Non-pigmented ciliary epithelial cell (primary cell): ENCODE measurements at regions not wholly inside any gene's neighbourhood (a gene's known extent, or its start where the extent isn't known, plus 50 kb on each side); places are given as distances from the start of the nearest gene placed in this dataset.

Experiments used
- DNase-seq: peaks from one replicate; pipeline ENCODE4 v3.0.0-alpha.2; 2010; ENCODE audit warnings: low read depth

DNA sequence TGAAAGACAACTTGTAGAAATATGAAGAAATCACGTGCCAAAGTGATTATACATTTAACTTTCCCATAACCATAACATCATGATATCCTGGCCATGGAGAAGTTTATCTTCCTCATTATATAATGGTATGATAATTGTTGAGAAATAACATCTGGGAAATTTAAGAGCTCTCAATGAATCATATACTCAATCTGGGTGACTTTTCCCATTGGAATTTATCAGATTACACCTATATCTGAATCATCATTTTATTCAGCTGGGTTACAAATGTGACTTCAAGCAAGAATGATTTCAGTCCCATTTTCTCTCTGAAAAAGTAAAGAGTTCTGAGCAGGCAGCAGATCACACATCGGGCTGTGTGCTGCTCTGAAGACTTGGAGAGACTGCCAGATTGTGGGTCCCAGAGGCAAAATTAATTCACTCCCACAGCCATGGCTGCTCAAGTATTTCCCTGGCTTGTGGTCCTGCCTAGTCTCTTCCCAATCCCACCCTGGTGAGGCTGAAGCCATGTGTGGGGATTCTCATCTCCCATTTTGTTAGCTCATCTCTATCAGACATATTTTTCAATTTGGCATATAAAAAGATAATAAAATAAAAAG is 278.0 kb downstream of the MRPL39 start:
- DNase-seq = peak; percentile 69

DNA sequence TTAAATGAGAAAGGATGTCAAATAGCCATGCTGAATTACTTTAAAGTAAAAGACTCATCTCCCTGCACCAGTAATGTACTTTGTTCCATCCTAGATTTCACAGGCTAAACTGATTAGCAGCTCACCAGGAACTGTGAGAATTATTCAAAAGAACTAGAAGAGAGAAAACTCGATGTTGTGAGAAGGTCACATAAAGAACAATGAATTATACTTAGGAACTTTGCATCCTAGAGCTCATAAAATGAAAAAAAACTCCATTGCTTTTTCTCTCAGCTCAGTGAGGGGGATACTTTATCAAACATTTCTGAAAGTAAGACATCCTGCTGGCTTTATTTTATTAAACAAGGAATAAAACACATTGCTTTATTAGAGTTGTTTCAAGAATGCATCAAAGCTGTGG is 278.5 kb downstream of the MRPL39 start:
- DNase-seq = no peak

DNA sequence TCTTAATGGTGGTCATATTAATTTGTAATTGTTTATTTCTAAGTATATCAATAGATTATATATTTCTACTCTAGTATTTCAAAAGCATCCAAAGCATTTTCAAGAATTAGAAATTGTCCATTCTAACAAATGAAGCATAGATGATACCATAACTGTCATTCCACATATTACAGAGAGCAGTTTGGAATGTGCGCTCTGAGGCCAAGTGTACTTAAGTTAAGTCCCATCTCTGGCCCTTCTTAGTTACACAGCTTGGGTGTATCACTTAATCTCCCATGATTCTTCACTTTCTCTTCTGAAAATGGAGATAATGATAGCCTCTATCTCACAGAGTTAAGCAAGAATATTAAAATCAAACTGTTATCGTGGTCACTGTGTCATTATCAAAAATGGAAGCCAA is 281.1 kb downstream of the MRPL39 start:
- no peak for DNase-seq

DNA sequence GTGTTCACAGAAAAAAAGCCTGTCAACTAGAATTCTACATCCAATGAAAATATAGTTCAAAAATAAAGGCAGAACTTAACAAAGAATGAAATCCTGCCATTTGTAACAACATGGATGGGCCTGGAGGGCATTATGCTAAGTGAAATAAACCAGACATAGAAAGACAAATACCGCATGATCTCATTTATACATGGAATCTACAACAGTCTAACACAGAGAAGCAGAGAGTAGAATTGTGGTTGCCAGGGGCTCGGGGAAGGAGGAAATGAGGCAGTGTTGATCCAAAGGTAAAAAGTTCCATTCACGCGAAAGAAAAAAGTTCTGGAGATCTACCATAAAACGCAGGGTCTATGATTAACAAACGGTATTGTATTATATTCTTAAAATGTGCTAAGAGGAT is 282.6 kb downstream of the MRPL39 start:
- no peak for DNase-seq

DNA sequence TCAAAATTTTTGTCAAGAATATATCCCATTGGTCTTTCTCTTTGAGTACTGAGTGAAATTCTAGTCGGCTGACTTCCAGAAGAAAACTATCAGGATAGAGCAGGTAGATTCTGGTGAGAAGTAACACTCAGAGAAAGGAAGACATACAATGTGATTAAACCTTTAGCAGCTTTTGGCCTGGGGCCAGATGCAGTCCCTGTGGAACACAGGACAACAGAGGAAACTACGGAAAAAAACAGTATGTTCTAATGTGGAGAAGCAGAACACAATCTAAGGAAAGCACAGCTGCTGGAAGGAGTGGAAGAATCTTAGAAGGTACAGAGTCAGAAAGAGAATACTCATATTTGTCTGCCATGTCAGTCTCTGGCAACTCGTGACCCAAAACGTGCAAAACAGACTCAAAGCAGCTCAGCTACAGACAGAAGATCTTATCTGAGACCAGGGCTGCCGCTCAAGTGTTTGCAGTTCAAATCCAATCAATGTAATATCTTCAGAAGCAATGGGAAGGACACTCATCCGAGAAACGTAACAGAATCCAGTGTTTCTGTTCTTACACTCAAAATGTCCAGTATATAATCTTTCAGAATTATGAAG is 283.8 kb downstream of the MRPL39 start:
- DNase-seq = no peak

DNA sequence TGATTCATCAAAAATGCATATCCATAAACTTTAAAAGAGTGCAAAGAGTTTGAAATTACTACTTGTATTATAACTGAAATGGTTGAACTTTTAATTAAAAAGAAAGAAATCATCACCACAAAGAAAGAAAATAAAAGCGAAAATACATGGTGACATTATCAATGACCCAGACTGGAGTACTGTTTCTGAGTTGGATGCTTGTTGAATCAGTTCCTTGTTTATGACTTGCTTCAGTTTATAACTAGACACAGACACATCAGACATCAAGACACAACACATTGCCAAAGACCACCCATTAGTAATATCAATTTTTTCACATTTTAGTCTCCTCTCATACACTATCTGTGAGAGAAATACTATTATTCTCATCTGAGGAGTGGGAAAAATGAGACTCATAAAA is 293.0 kb downstream of the MRPL39 start:
- DNase-seq = no peak

DNA sequence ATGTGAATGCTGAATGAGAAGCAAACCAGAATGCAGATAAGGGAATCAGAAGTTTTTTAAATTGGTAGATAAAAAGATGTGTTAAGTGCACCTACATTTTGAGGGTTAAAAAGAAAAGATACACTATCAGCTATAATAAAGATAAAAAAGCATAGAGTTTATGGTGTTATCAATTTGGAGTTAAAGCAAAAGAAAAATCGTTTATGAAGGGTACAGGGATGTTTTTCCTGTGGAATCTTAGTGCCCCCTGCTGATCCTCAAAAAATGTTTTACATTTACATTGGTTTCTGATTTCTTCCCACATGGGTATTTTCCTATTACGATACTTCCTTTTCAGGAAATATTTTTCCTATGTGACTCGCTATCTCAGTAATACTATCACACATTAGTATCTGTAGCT is 293.5 kb downstream of the MRPL39 start:
- no peak for DNase-seq

DNA sequence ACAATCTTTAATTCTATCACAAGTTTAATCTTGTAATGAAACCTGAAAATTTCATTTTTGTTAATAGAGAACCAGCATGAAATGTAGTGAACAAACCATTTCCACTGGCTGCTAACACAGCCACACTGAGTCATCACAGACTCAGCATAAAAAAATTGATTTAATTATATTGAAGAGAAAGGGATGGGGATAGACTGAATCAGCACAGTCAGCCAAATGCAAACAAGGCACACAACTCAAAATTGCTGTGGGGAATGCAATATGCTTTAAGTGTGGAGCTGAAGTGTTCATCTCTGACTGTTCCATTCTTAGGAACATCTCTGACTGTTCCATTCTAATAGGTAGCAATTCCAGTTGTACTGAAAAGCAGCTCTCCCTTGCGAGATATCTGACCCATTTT is 299.8 kb downstream of the MRPL39 start:
- DNase-seq = no peak

DNA sequence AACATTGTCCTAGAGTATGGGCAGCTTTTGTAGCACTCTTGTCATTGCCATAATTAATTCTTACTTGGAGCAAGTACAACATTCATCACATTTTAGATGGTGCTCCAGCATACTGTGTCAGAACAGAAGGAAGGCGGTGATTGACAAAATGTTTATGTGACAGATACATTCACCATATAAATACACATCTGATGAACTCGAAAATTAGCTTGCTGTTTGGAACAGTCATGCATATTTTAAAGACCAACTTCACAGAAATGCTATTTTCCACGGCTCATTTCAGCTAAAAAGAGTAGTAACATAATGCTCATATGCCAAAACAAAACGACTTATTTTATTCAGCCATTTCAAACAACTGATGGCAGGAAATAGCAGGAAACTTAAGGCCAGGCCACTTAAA is 302.7 kb downstream of the MRPL39 start:
- no peak for DNase-seq

DNA sequence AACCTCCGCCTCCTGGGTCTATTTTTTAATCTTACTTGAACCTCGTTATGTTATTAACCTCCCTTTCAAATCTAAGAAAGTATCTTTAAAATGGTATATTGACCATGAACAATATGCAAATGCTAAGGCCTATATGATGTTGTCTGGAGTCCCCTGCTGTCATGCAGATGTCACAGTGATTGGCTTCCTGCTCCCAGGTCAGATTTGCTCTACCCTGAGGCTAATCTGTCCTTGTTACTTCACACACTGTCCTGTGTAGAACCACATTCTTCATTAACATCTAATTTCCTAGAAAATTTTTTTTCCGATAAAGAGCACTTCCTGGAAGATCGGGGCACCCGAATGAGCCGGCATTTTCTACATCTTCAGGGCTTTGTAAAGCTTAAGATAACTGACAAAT is 306.6 kb downstream of the MRPL39 start:
- DNase-seq = no peak

DNA sequence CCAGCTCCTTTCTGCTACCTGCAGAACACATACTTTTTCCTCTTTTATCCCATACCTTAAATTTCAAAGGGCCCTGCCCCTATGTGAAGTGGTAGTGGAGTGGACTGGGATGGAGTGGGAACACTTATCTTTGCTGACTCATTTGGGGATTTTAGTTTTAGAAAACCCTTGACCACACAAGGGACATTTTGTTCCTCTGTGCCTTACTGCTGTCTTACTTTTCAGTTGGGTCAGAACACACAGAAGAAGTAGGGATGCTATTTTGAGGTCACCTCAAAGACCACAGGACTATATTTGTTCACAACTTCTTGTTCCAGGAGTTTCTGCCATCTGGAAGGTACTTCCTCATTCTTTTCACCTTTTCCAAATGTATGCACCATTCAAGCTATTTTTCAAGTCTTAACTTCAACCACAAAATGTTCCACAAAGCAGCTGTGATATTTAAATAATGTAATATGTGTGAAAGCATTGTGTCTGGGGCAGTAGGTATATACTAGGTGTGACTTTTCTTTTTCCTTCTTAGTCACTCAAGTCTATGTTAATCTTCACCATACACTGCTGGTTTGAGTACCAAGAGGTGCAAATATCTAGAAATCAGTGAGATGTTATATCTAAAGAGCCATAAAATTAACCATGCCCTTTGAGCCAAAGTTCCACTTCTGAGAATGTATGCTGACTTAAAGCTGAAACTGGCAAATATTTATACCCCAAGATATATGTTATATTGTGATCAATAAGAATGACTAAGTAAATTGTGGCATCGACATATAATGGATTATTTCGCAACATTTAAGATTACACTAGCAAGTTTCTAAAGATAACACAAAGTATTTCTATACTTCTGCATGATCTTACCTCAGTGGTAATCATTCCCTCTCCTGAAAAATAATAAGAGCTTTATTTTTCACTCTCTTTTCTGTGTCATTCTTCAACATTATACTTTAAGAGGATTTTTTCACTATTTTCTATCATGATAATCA is 308.5 kb downstream of the MRPL39 start:
- DNase-seq = no peak

DNA sequence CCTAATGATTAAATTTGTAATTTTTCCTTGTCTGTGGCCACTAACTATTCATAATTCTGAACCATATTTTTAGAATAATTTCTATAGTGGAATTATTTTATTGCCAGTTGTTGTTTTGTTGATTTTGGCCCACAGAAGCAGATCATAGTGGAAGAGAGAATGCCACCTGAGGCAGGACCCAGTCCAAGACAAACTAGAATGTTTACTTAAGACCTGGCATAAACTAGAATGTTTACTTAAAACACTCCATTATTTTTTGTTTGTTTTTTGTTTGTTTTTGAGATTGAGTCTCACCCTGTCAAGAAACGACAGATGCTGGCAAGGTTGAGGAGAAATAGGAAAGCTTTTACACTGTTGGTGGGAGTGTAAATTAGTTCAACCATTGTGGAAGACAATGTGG is 310.2 kb downstream of the MRPL39 start:
- no peak for DNase-seq

DNA sequence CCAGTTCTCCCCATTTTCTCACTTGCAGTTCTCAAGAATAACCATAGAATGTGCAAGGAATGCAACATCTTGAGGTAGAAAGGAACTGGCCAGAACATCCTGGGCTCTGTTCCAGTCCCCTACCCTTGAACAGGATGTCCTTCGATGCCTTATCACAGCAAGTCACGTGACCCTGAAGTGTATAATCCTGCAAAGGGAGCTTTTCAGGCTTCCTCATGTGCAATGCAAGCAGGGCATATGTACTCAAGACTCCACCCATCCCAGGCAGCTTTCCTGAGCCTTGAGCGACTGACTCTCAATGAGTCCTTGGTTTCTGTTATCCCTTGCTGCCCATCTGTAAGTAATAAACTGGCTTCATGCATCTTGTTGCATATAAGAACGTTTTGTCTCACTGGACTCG is 311.0 kb downstream of the MRPL39 start:
- DNase-seq = no peak

DNA sequence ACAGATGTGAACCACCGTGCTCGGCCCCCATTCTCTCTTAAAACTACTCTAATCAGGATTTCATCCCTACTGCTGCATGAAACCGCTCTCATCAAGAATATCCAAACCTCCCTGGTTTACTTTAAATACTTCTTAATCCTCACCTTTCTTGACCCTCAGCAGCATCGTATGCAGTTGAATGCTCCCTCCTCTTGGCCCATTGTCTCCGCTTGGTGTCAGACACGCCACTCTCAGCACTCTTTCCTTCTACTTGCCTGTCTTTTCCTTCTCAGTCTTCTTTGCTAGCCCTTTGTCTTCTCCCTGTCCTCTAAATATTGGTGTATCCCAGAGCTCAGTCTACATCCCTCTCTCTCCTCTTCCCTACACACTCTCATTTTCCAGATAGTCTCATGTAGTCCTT is 314.9 kb downstream of the MRPL39 start:
- no peak for DNase-seq

DNA sequence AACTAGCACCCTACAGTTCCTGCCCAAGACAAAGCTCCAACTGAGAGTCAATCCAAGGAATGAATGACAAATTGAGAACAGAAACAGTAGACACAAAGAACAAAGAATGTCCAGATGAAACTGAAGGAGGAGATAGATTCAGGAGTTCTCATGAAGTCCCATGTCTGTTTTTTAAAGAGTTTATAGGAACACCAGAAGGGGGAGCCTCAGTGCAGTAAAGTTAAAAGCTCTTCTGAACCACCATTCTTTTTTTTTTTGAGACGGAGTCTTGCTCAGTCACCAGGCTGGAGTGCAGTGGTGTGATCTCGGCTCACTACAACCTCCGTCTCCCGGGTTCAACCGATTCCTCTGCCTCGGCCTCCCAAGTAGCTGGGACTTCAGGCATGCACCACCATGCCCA is 323.6 kb downstream of the MRPL39 start:
- no peak for DNase-seq

DNA sequence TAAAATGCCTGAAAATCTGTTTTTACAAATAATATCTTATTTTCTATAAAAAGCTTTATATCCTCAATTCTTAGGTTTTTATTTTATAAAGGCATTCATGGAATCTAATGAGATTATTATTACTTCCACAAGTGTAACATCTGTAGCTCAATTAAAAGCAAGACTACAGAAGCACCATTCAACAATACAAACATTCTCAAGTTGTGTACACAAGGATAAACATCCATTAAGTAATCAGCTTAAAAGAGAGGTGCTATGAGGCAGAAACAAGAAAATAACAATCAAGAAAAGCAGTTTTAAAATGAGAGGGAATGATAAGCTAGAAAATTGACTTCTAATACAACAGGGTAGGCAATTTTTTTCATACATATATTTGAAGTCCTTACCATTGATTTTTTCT is 326.1 kb downstream of the MRPL39 start:
- DNase-seq = no peak

DNA sequence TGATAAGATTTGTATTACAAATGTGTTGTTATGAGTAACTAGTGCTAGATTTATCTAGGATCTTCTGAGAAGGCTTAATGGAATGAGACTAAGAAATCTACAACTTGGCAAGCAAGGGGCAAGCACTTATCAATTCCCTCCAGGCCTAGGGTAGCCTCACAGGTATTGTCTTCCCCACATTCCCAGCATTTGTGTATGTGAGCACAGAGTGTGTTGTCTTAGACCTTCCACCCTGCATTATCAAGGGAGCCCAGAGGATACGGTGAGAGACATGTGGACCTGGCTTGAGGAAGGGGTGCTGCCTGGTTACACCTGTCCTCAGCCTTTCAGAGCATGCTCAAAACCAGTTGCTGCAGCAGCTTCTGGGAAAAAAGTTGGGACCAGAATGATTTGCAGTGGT is 327.2 kb downstream of the MRPL39 start:
- no peak for DNase-seq

DNA sequence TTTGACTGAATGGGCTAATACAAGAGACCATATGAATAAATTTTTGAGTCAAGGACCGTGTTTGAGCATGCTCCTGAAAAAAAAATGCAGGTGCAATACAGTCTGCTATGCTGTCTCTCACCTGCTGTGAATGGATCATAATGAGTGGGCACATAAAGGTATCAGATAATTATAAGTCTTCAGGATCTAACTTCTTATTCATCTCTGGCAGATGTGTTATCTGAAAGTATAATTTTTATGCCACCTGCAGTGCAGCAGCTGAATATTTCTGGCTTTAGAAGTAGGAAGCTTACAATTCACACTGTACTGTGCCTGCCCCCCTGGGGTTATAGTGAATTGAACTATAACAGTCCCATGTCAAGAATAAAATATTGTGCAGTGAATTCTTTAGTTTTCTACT is 333.3 kb downstream of the MRPL39 start:
- DNase-seq = no peak

DNA sequence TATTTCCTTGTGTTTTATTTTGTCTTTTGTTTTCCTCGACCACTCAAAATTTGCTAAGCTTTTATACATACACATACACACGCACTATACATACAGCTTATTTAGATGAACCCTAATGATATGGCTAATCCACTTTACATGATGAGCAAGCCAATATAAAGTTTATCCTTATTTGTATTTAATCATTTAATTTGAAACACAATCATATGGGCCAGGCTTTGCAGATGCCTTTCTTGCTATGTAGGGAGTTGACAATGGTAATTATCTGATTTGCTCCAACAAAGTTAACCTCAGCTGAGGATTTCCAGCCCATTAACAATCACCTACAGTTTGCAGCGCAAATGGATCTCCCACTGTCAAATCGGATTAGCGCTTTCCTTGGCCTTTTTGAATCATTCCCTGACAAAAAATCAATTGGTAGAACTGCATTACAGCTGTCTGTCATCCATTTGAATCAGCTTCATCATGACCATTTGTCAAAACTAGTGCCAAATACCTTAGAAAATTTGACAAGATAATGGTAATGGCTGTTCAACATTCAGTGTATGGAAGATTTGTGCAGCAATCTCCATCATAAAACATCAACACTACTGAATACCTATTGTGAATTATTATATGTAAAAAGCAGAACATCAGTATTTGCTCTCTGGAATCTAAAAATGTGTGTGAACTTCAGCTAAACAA is 352.6 kb downstream of the MRPL39 start:
- no peak for DNase-seq

DNA sequence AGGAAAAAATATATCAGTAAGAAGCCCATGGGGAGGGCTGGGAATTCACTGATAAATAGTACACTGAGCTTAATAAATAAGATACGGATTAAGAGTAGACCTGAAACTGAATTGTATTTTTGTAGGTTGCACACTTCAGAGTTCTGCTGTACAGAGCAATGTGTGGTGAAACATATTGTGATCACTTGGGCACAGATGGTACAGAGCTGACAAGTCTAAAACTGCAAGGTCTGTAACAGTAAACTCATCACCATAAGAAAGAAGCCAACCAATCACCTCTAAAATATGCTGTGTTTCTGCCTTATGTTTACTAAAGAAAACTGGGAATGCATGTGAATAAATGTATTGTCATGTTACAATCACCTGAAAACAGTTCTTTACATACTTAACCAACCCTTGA is 360.7 kb downstream of the MRPL39 start:
- DNase-seq = no peak

DNA sequence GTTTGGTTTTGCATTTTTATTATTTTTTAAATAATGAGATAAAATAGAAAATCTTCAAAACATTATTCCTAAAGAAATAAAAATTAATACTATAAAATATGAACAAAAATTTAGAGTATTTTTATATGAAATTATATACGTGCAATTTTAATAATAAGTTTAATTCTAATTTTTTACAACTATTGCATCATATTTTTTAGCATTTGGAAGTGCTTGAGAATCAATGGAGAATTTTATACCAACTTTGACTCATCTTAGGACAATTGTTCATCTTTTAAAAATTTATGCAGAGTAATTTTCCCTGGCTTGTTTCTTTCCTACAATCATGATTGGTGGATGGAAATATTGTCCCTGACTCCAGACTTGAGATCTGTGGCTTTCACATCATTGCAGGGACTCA is 362.5 kb downstream of the MRPL39 start:
- DNase-seq = no peak

DNA sequence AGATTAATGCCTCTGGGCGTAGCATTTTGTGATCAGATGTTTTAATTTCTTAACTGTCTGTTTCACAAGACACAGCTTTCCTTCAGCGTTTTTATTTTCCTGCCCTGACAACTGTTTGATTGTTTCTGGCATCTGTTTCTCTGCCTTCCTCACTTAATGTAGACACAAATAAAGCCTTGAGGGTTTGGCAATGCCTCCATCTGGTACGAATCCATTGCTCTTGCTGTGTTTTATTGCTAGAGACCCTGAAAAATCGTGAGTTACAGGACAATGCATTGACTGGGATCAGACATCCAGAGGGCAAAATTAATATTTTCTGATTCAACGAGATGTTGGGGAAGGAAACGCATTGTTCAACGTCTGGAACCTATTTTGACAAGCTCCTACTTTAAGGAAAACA is 363.5 kb downstream of the MRPL39 start:
- DNase-seq = no peak

DNA sequence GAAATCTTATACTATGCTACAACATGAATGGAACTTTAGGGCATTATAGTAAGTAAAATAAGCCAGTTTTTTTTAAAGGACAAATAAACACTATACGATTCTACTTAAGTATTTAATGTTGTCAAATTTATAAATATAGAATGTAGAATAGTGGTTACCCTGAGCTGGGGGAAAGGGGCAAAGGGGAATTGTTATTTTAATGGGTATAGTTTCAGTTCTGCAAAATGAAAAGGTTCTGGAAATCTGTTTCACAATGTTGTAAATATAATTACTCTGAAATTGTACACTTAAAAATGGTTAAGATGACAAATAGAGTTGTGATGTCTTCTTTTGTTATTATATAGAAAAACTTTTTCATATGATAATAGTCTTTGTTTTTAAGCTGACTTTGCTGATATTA is 366.3 kb downstream of the MRPL39 start:
- DNase-seq = no peak
